ENCODE measurements at regions not wholly inside any gene's neighbourhood (a gene's known extent, or its start where the extent isn't known, plus 50 kb on each side); places are given as distances from the start of the nearest gene placed in this dataset.

DNA sequence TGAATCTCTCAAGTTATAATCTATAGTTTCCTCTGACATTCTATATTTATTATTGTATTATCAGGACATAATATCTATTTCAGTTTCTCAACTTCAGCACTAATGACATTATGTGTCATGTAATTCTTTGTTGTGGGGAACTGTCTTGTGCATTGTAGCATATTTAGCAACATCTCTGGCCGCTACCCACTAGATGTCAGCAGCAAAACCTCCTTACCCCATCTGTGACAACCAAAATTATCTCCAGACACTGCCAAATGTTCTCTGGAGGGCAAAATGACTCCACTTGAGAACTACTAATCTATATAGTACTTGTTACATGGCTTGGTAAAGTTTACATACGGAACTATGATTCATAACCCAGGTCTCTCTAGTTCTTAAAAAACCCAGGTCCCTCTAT is 110.2 kb downstream of the RASSF9 start:
- TF ChIP-seq, protein P1, sequence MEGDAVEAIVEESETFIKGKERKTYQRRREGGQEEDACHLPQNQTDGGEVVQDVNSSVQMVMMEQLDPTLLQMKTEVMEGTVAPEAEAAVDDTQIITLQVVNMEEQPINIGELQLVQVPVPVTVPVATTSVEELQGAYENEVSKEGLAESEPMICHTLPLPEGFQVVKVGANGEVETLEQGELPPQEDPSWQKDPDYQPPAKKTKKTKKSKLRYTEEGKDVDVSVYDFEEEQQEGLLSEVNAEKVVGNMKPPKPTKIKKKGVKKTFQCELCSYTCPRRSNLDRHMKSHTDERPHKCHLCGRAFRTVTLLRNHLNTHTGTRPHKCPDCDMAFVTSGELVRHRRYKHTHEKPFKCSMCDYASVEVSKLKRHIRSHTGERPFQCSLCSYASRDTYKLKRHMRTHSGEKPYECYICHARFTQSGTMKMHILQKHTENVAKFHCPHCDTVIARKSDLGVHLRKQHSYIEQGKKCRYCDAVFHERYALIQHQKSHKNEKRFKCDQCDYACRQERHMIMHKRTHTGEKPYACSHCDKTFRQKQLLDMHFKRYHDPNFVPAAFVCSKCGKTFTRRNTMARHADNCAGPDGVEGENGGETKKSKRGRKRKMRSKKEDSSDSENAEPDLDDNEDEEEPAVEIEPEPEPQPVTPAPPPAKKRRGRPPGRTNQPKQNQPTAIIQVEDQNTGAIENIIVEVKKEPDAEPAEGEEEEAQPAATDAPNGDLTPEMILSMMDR (IDR thresholded peaks at IDR 0.05), result no peak
- TF ChIP-seq POLR2A (IDR thresholded peaks at IDR 0.05), result no peak

Data from Peyer's patch (tissue), 4 donors.